H9 (cell line): ENCODE measurements at regions not wholly inside any gene's neighbourhood (a gene's known extent, or its start where the extent isn't known, plus 50 kb on each side); places are given as distances from the start of the nearest gene placed in this dataset.

Experiments used
- DNase-seq: peaks from one replicate; pipeline ENCODE4 v3.0.0-alpha.2; 2017
- H2AFZ ChIP-seq: one replicate; pipeline ENCODE4 v1.6.1; 2013; ENCODE audit warnings: mild to moderate bottlenecking, low read length, control low read depth, moderate library complexity
- H2AK5ac ChIP-seq: 2 replicates; pipeline ENCODE4 v1.6.1; 2013; ENCODE audit warnings: low read length, control low read depth, mixed read lengths; ENCODE audit not compliant: insufficient read length
- H2BK120ac ChIP-seq: one replicate; pipeline ENCODE4 v1.6.1; 2013; ENCODE audit warnings: low read depth, mild to moderate bottlenecking, low read length, control low read depth, inconsistent platforms; ENCODE audit not compliant: poor library complexity, severe bottlenecking
- H2BK12ac ChIP-seq: 2 replicates; pipeline ENCODE4 v1.6.1; 2013; ENCODE audit warnings: low read length, control low read depth, mixed read lengths, low read depth; ENCODE audit not compliant: insufficient read length
- H2BK15ac ChIP-seq: 2 replicates; pipeline ENCODE4 v1.6.1; 2013; ENCODE audit warnings: low read depth, low read length, control low read depth
- H2BK20ac ChIP-seq: one replicate; pipeline ENCODE4 v1.6.1; 2013; ENCODE audit warnings: low read depth, mild to moderate bottlenecking, low read length, control low read depth, inconsistent platforms; ENCODE audit not compliant: poor library complexity, severe bottlenecking
- H2BK5ac ChIP-seq: 2 replicates; pipeline ENCODE4 v1.6.1; 2013; ENCODE audit warnings: low read length, control low read depth, mixed read lengths; ENCODE audit not compliant: insufficient read length
- H3K14ac ChIP-seq: 2 replicates; pipeline ENCODE4 v1.6.1; 2013; ENCODE audit warnings: low read length, control low read depth; ENCODE audit not compliant: insufficient read depth
- H3K18ac ChIP-seq: 2 replicates; pipeline ENCODE4 v1.6.1; 2013; ENCODE audit warnings: low read depth, mild to moderate bottlenecking, mixed read lengths, low read length, control low read depth; ENCODE audit not compliant: insufficient read length
- H3K23ac ChIP-seq: 2 replicates; pipeline ENCODE4 v1.6.1; 2013; ENCODE audit warnings: low read length, control low read depth, mixed read lengths, low read depth; ENCODE audit not compliant: insufficient read length
- H3K23me2 ChIP-seq: 2 replicates; pipeline ENCODE4 v1.6.1; 2013; ENCODE audit warnings: low read depth, mild to moderate bottlenecking, mixed read lengths, low read length, control low read depth; ENCODE audit not compliant: insufficient read length, poor library complexity, severe bottlenecking
- H3K27ac ChIP-seq: 2 replicates; pipeline ENCODE4 v1.5.1; 2013; ENCODE audit warnings: low read length, control low read depth, mixed read lengths, low read depth; ENCODE audit not compliant: insufficient read length
- H3K27me3 ChIP-seq: 2 replicates; pipeline ENCODE4 v1.6.1; 2013; ENCODE audit warnings: low read length, control low read depth, inconsistent platforms; ENCODE audit not compliant: insufficient read depth
- H3K4ac ChIP-seq: 2 replicates; pipeline ENCODE4 v1.6.1; 2013; ENCODE audit warnings: low read depth, mild to moderate bottlenecking, control low read depth, inconsistent platforms, low read length, moderate library complexity
- H3K4me1 ChIP-seq: 2 replicates; pipeline ENCODE4 v1.6.1; 2013; ENCODE audit warnings: low read length, control low read depth, inconsistent platforms; ENCODE audit not compliant: insufficient read depth
- H3K4me2 ChIP-seq: 2 replicates; pipeline ENCODE4 v1.6.1; 2013; ENCODE audit warnings: low read length, control low read depth, mixed read lengths; ENCODE audit not compliant: insufficient read length, insufficient read depth
- H3K56ac ChIP-seq: 2 replicates; pipeline ENCODE4 v1.6.1; 2013; ENCODE audit warnings: low read depth, mild to moderate bottlenecking, mixed read lengths, low read length, control low read depth; ENCODE audit not compliant: insufficient read length
- H3K79me1 ChIP-seq: 2 replicates; pipeline ENCODE4 v1.6.1; 2013; ENCODE audit warnings: low read depth, mild to moderate bottlenecking, moderate library complexity, low read length, control low read depth, inconsistent platforms; ENCODE audit not compliant: insufficient read depth, poor library complexity, severe bottlenecking
- H3K79me2 ChIP-seq: 2 replicates; pipeline ENCODE4 v1.6.1; 2013; ENCODE audit warnings: low read length, control low read depth, inconsistent platforms; ENCODE audit not compliant: insufficient read depth
- H3K9ac ChIP-seq: 2 replicates; pipeline ENCODE4 v1.6.1; 2013; ENCODE audit warnings: low read length, control low read depth, mixed read lengths; ENCODE audit not compliant: insufficient read length; ENCODE audit errors: extremely low read depth
- H3K9me3 ChIP-seq: one replicate; pipeline ENCODE4 v1.6.1; 2013; ENCODE audit warnings: low read depth, low read length, inconsistent platforms; ENCODE audit not compliant: control insufficient read depth
- H3T11ph ChIP-seq: one replicate; pipeline ENCODE4 v1.6.1; 2013; ENCODE audit warnings: mild to moderate bottlenecking, low read length, control low read depth, inconsistent platforms
- H4K20me1 ChIP-seq: one replicate; pipeline ENCODE4 v1.6.1; 2013; ENCODE audit not compliant: control insufficient read depth, insufficient read length, insufficient read depth
- H4K5ac ChIP-seq: 2 replicates; pipeline ENCODE4 v1.6.1; 2013; ENCODE audit warnings: low read depth, mild to moderate bottlenecking, mixed read lengths, low read length, control low read depth; ENCODE audit not compliant: insufficient read length
- H4K8ac ChIP-seq: replicated peaks from 2 replicates; pipeline ENCODE4 v1.6.1; 2013; ENCODE audit warnings: low read length, control low read depth, mixed read lengths, low read depth; ENCODE audit not compliant: insufficient read length
- H4K91ac ChIP-seq: 2 replicates; pipeline ENCODE4 v1.6.1; 2013; ENCODE audit warnings: low read depth, mild to moderate bottlenecking, moderate library complexity, mixed read lengths, low read length, control low read depth; ENCODE audit not compliant: insufficient read length
- H3K27ac Mint-ChIP-seq, 3 experiments: 2 replicates in 2 of 3; 3 replicates in 1 of 3; pipeline ENCODE4 v1.8.0; 2020 to 2021; ENCODE audit warnings: mixed read lengths in 3 of 3, mild to moderate bottlenecking in 1 of 3, moderate library complexity in 1 of 3
- H3K27me3 Mint-ChIP-seq: 2 replicates; pipeline ENCODE4 v1.8.0; 2021; ENCODE audit warnings: low read depth, mild to moderate bottlenecking, moderate library complexity, mixed read lengths
- H3K36me3 Mint-ChIP-seq, 3 experiments: 2 replicates in 2 of 3; 3 replicates in 1 of 3; pipeline ENCODE4 v1.8.0; 2020 to 2021; ENCODE audit warnings: low read depth in 3 of 3, mixed read lengths in 3 of 3; ENCODE audit not compliant: insufficient read depth in 1 of 3
- H3K4me1 Mint-ChIP-seq, 2 experiments: 2 replicates each; pipeline ENCODE4 v1.8.0; 2020; ENCODE audit warnings: mixed read lengths in 2 of 2
- H3K4me3 Mint-ChIP-seq, 2 experiments: 2 replicates in 1 of 2; 3 replicates in 1 of 2; pipeline ENCODE4 v1.8.0; 2020 to 2021; ENCODE audit warnings: mild to moderate bottlenecking in 2 of 2, mixed read lengths in 2 of 2, moderate library complexity in 1 of 2
- H3K9me3 Mint-ChIP-seq, 2 experiments: 2 replicates in 1 of 2; 3 replicates in 1 of 2; pipeline ENCODE4 v1.8.0; 2020; ENCODE audit warnings: mild to moderate bottlenecking in 2 of 2, mixed read lengths in 2 of 2, moderate library complexity in 1 of 2
- CTCF ChIP-seq: fragments of 200-600 bp; sonication (generic); conservative IDR thresholded peaks from 3 replicates; pipeline ENCODE4 v1.8.0; 2021; ENCODE audit warnings: antibody characterized with exemption, mild to moderate bottlenecking
- WGBS: extraction: QIAGEN DNeasy Blood & Tissue Kit; methylation state at CpG from one replicate; pipeline ENCODE4 v1.1.7; 2013; ENCODE audit warnings: missing lambda C conversion rate, low lambda C conversion rate, mixed read lengths; ENCODE audit not compliant: insufficient read length; ENCODE audit errors: extremely low coverage; 5-methylcytosine and 5-hydroxymethylcytosine counted together

- no peak overlapping the region for H2BK15ac ChIP-seq
- no peak overlapping the region for H3K14ac ChIP-seq
- H2BK12ac ChIP-seq: no peak overlapping the region
- H2BK120ac ChIP-seq: no peak overlapping the region
- no peak for DNase-seq
- H4K8ac ChIP-seq: no peak overlapping the region
- no peak overlapping the region for H4K91ac ChIP-seq
- peaks cover 2% of the 10 kb centered on the region; the same call in 1 of the 2 replicates for H3K27me3 ChIP-seq
- H3K56ac ChIP-seq: no peak overlapping the region
- H3K23me2 ChIP-seq: no peaks in the 10 kb centered on the region
- no CpG with 5 or more reads among the region's 3 CpGs for WGBS
- H3K23ac ChIP-seq: no peak overlapping the region
- H2AFZ ChIP-seq: no peak overlapping the region
- Mint-ChIP-seq H3K9me3 (peaks cover 5 to 8% of the 10 kb centered on the region in 2 experiments; a peak in 4 of 5 replicates), H3K36me3 (peaks cover 0 to 6% (median 4%) of the 10 kb centered on the region in 3 experiments; a peak in 4 of 7 replicates), H3K27me3 (peaks cover 33% of the 10 kb centered on the region), H3K4me1 (peaks cover 36 to 38% of the 10 kb centered on the region in 2 experiments), H3K27ac (no peak overlapping the region), H3K4me3 (no peak overlapping the region; a peak in 1 of 5 replicates)
- TF ChIP-seq CTCF: no peak
- no peak overlapping the region for H3T11ph ChIP-seq
- no peaks in the 10 kb centered on the region for H4K20me1 ChIP-seq
- H3K9ac ChIP-seq: no peak overlapping the region
- no peaks in the 10 kb centered on the region for H3K79me1 ChIP-seq
- no peak overlapping the region for H3K18ac ChIP-seq
- H3K4ac ChIP-seq: no peak overlapping the region
- no peak overlapping the region for H3K4me2 ChIP-seq
- no peaks in the 10 kb centered on the region for H3K9me3 ChIP-seq
- H2BK20ac ChIP-seq: no peak overlapping the region
- H4K5ac ChIP-seq: no peak overlapping the region
- H3K27ac ChIP-seq: no peak overlapping the region
- H3K4me1 ChIP-seq: peaks cover 4% of the 10 kb centered on the region; the same call in 1 of the 2 replicates
- H2BK5ac ChIP-seq: no peak overlapping the region
- H3K79me2 ChIP-seq: no peaks in the 10 kb centered on the region
- no peak overlapping the region for H2AK5ac ChIP-seq
Measured at GRCh38 chr4:43146198-43146597, 253.7 kb downstream of the GRXCR1 start.
